ENCODE measurements at regions not wholly inside any gene's neighbourhood (a gene's known extent, or its start where the extent isn't known, plus 50 kb on each side); places are given as distances from the start of the nearest gene placed in this dataset.
"Not testable (repeated sequence)": the region's sequence is repeated elsewhere in the genome, so short reads cannot be mapped to it uniquely, and the experiment has no call there.

- Mint-ChIP-seq H3K36me3 (no peaks in the 10 kb centered on the region), H3K27me3 (peaks cover 0 to 2% (median 0%) of the 10 kb centered on the region in 5 donors), H3K27ac (no peak overlapping the region), H3K4me3 (no peak overlapping the region), H3K9me3 (peaks cover 0 to 12% (median 2%) of the 10 kb centered on the region in 9 donors), H3K4me1 (no peaks in the 10 kb centered on the region)
- ATAC-seq (no peak), DNase-seq (no peak)
- POLR2A ChIA-PET, result no interaction called here
These were observed 203.6 kb downstream of the WNT5A start for GRCh38 chr3:55283441-55283925.

- no peaks in the 10 kb centered on the region for H3K4me1 Mint-ChIP-seq
- peaks cover 0 to 2% (median 0%) of the 10 kb centered on the region in 5 donors for H3K27me3 Mint-ChIP-seq
- H3K4me3 Mint-ChIP-seq, result no peak overlapping the region
- DNase-seq, result no peak
- H3K36me3 Mint-ChIP-seq, result no peaks in the 10 kb centered on the region
- no peak overlapping the region for H3K27ac Mint-ChIP-seq
- H3K9me3 Mint-ChIP-seq, result peaks cover 0 to 12% (median 2%) of the 10 kb centered on the region in 9 donors
- POLR2A ChIA-PET, result no interaction called here
- ATAC-seq, result no peak
These were observed 204.1 kb downstream of the WNT5A start for GRCh38 chr3:55282994-55283393.

- Mint-ChIP-seq H3K4me1 (no peaks in the 10 kb centered on the region), H3K4me3 (no peak overlapping the region), H3K36me3 (no peaks in the 10 kb centered on the region), H3K27ac (no peak overlapping the region), H3K27me3 (peaks cover 0 to 18% (median 8%) of the 10 kb centered on the region in 5 donors), H3K9me3 (peaks cover 0 to 9% (median 3%) of the 10 kb centered on the region in 9 donors)
- no peak for DNase-seq
- no peak for ATAC-seq
- POLR2A ChIA-PET, result no interaction called here
These were observed 215.0 kb downstream of the WNT5A start for GRCh38 chr3:55272031-55272645.

- POLR2A ChIA-PET, result no interaction called here
- H3K9me3 Mint-ChIP-seq, result peaks cover 0 to 6% (median 3%) of the 10 kb centered on the region in 9 donors
- peaks cover 0 to 18% (median 8%) of the 10 kb centered on the region in 5 donors for H3K27me3 Mint-ChIP-seq
- no peak overlapping the region for H3K4me3 Mint-ChIP-seq
- H3K27ac Mint-ChIP-seq, result no peak overlapping the region
- ATAC-seq, result no peak
- DNase-seq, result no peak
- no peaks in the 10 kb centered on the region for H3K4me1 Mint-ChIP-seq
- no peaks in the 10 kb centered on the region for H3K36me3 Mint-ChIP-seq
These were observed 215.6 kb downstream of the WNT5A start for GRCh38 chr3:55271549-55271948.

GRCh38 chr3:55270976-55271375 lies 216.1 kb downstream of the WNT5A start:
- no peak for ATAC-seq
- Mint-ChIP-seq H3K4me1 (no peaks in the 10 kb centered on the region), H3K27ac (no peak overlapping the region), H3K27me3 (peaks cover 0 to 18% (median 8%) of the 10 kb centered on the region in 5 donors), H3K36me3 (no peaks in the 10 kb centered on the region), H3K9me3 (peaks cover 0 to 6% (median under 1%) of the 10 kb centered on the region in 9 donors), H3K4me3 (no peak overlapping the region)
- no peak for DNase-seq
- POLR2A ChIA-PET, result no interaction called here

GRCh38 chr3:55269636-55270035 lies 217.5 kb downstream of the WNT5A start:
- DNase-seq (no peak), ATAC-seq (no peak)
- no peak overlapping the region for H3K27ac Mint-ChIP-seq
- H3K4me3 Mint-ChIP-seq, result no peak overlapping the region
- peaks cover 0 to 13% (median 8%) of the 10 kb centered on the region in 5 donors for H3K27me3 Mint-ChIP-seq
- H3K4me1 Mint-ChIP-seq, result no peaks in the 10 kb centered on the region
- no peaks in the 10 kb centered on the region for H3K36me3 Mint-ChIP-seq
- peaks cover 0 to 3% (median 0%) of the 10 kb centered on the region in 9 donors for H3K9me3 Mint-ChIP-seq
- POLR2A ChIA-PET, result no interaction called here

- Mint-ChIP-seq H3K36me3 (no peaks in the 10 kb centered on the region), H3K9me3 (peaks cover 0 to 7% (median 0%) of the 10 kb centered on the region in 9 donors), H3K27me3 (peaks cover 0 to 8% (median 4%) of the 10 kb centered on the region in 5 donors), H3K27ac (no peak overlapping the region), H3K4me1 (no peaks in the 10 kb centered on the region), H3K4me3 (no peak overlapping the region)
- POLR2A ChIA-PET, result no interaction called here
- ATAC-seq, result no peak
- DNase-seq, result no peak
These were observed 218.0 kb downstream of the WNT5A start for GRCh38 chr3:55269096-55269495.

GRCh38 chr3:55267206-55267930 lies 219.7 kb downstream of the WNT5A start:
- H3K4me3 Mint-ChIP-seq, result no peak overlapping the region
- H3K36me3 Mint-ChIP-seq, result no peaks in the 10 kb centered on the region
- peaks cover 0 to 18% (median 0%) of the 10 kb centered on the region in 9 donors for H3K9me3 Mint-ChIP-seq
- peaks cover 0 to 4% (median 0%) of the 10 kb centered on the region in 5 donors for H3K27me3 Mint-ChIP-seq
- no peaks in the 10 kb centered on the region for H3K4me1 Mint-ChIP-seq
- DNase-seq (no peak), ATAC-seq (no peak)
- H3K27ac Mint-ChIP-seq, result peak overlapping the region in 1 of 10 donors; percentile 37
- POLR2A ChIA-PET, result no interaction called here

- peaks cover 0 to 18% (median 0%) of the 10 kb centered on the region in 9 donors for H3K9me3 Mint-ChIP-seq
- no peak for DNase-seq
- no peak overlapping the region for H3K27ac Mint-ChIP-seq
- ATAC-seq, result no peak
- POLR2A ChIA-PET, result no interaction called here
- no peaks in the 10 kb centered on the region for H3K36me3 Mint-ChIP-seq
- H3K27me3 Mint-ChIP-seq, result peaks cover 0 to 6% (median 0%) of the 10 kb centered on the region in 5 donors
- no peaks in the 10 kb centered on the region for H3K4me1 Mint-ChIP-seq
- no peak overlapping the region for H3K4me3 Mint-ChIP-seq
These were observed 222.2 kb downstream of the WNT5A start for GRCh38 chr3:55264919-55265318.

- DNase-seq, result no peak
- Mint-ChIP-seq H3K36me3 (peaks cover 0 to 4% (median 0%) of the 10 kb centered on the region in 3 donors), H3K9me3 (peaks cover 4 to 44% (median 14%) of the 10 kb centered on the region in 9 donors), H3K27me3 (peaks cover 0 to 12% (median 2%) of the 10 kb centered on the region in 5 donors), H3K4me1 (no peaks in the 10 kb centered on the region), H3K27ac (no peak overlapping the region), H3K4me3 (no peak overlapping the region)
- no peak for ATAC-seq
- POLR2A ChIA-PET, result no interaction called here
These were observed 234.2 kb downstream of the WNT5A start for GRCh38 chr3:55252921-55253320.

GRCh38 chr3:55249156-55249555 lies 237.9 kb downstream of the WNT5A start:
- H3K27me3 Mint-ChIP-seq, H3K36me3 Mint-ChIP-seq, H3K27ac Mint-ChIP-seq, H3K4me1 Mint-ChIP-seq, H3K4me3 Mint-ChIP-seq, ATAC-seq, DNase-seq, POLR2A ChIA-PET: not testable (repeated sequence)
- H3K9me3 Mint-ChIP-seq, result peaks cover 2 to 49% (median 14%) of the 10 kb centered on the region in 9 donors

GRCh38 chr3:55247666-55248065 lies 239.4 kb downstream of the WNT5A start:
- Mint-ChIP-seq H3K27ac (no peak overlapping the region), H3K4me1 (no peaks in the 10 kb centered on the region), H3K36me3 (peaks cover 0 to 6% (median 0%) of the 10 kb centered on the region in 3 donors), H3K4me3 (no peak overlapping the region), H3K9me3 (peaks cover 0 to 38% (median 14%) of the 10 kb centered on the region in 9 donors), H3K27me3 (peaks cover 0 to 7% (median 2%) of the 10 kb centered on the region in 5 donors)
- DNase-seq (no peak), ATAC-seq (no peak)
- POLR2A ChIA-PET, result no interaction called here

GRCh38 chr3:55246033-55246432 lies 241.1 kb downstream of the WNT5A start:
- POLR2A ChIA-PET, result no interaction called here
- Mint-ChIP-seq H3K4me1 (no peaks in the 10 kb centered on the region), H3K36me3 (peaks cover 0 to 6% (median 0%) of the 10 kb centered on the region in 3 donors), H3K27me3 (no peaks in the 10 kb centered on the region), H3K4me3 (no peak overlapping the region), H3K9me3 (peaks cover 0 to 25% (median 9%) of the 10 kb centered on the region in 9 donors), H3K27ac (no peak overlapping the region)
- ATAC-seq, result no peak
- DNase-seq, result no peak
